Ovary (tissue), 7 donors: ENCODE measurements at regions not wholly inside any gene's neighbourhood (a gene's known extent, or its start where the extent isn't known, plus 50 kb on each side); places are given as distances from the start of the nearest gene placed in this dataset.
"Not testable (repeated sequence)": the region's sequence is repeated elsewhere in the genome, so short reads cannot be mapped to it uniquely, and the experiment has no call there.

Experiments
- DNase-seq, 5 donors: peaks; one replicate each; pipeline ENCODE4 v3.0.0-alpha.2; 2019 to 2020
- H3K27ac ChIP-seq, 2 donors: fragments of 200-600 bp; one replicate each; pipeline versions ENCODE4 v1.5.1 to v1.8.0; 2019 to 2022
- H3K27me3 ChIP-seq: fragments of 200-600 bp; one replicate; pipeline ENCODE4 v1.8.0; 2022
- H3K36me3 ChIP-seq: fragments of 200-600 bp; sonication (generic); one replicate; pipeline ENCODE4 v1.5.1; 2019
- H3K4me1 ChIP-seq: one replicate; pipeline ENCODE4 v1.8.1; 2013; ENCODE audit warnings: mild to moderate bottlenecking, moderate library complexity; ENCODE audit not compliant: insufficient read depth
- H3K4me3 ChIP-seq: fragments of 200-600 bp; sonication (generic); one replicate; pipeline ENCODE4 v1.5.1; 2017
- H3K9me3 ChIP-seq, 2 donors: fragments of 200-600 bp in 1 of 2; sonication (generic) in 1 of 2; one replicate each; pipeline versions ENCODE4 v1.5.1 to v1.8.1; 2013 to 2019; ENCODE audit warnings: mild to moderate bottlenecking in 1 of 2, moderate library complexity in 1 of 2
- EP300 ChIP-seq: sonication (generic); formaldehyde crosslinking; IDR thresholded peaks from one replicate; pipeline ENCODE4 v1.6.1; 2017; ENCODE audit warnings: antibody characterized with exemption
- POLR2A ChIP-seq: fragments of 450-650 bp; IDR thresholded peaks from one replicate; pipeline ENCODE4 v1.6.1; 2017; ENCODE audit warnings: antibody characterized with exemption, mild to moderate bottlenecking, moderate library complexity
- WGBS, 3 donors: extraction: QIAGEN DNeasy Blood & Tissue Kit in 1 of 3; methylation state at CpG; one replicate each; pipeline versions ENCODE4 v1.1.5 to v1.1.7; 2013 to 2017; 5-methylcytosine and 5-hydroxymethylcytosine counted together
- intact Hi-C, 4 donors: fragments of 100-400 bp; cut with DNase I; formaldehyde crosslinking; loops; one replicate each; pipeline versions ENCODE4 v1.11.0 to v1.15.1; 2022 to 2023
- TF ChIP-seq, protein P1 (sequence below), 3 donors: fragments of 450-650 bp in 2 of 3; fragments of 200-600 bp in 1 of 3; IDR thresholded peaks; one replicate each; pipeline versions ENCODE4 v1.5.1 to v1.8.0; 2016 to 2022; ENCODE audit warnings: antibody characterized with exemption in 3 of 3, mild to moderate bottlenecking in 1 of 3
- donor health status: DM: no; HTN: no; CAD: no; lungs with moderate emphysema.
- donor health status: DM: no; HTN: no; CAD: no.
- donor health status: Bipolar disorder and iron deficiency.
- donor health status: DM: no; HTN: no; CAD: no.
- donor health status: DM: yes; HTN: yes; CAD: no.

DNA sequence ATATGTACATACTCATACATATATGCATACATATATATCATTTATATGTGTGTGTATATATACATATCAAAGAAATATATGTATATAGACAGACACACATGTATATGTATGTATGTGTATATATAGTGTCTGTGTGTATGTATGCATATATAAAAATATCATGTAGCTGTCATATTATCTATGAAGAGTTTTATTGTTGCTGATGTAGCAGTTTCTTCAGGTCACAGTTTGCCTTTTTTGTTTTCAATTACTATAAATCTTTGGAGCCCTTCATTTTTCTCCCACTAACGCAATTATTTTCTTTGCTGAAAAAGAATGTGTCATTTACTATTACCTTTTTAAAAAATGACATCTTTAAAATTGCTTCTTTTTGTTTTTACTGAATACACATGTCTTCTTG is 904.5 kb downstream of the PLA2G4A start:
- TF ChIP-seq EP300 (no peak), POLR2A (no peak)
- TF ChIP-seq, protein P1, sequence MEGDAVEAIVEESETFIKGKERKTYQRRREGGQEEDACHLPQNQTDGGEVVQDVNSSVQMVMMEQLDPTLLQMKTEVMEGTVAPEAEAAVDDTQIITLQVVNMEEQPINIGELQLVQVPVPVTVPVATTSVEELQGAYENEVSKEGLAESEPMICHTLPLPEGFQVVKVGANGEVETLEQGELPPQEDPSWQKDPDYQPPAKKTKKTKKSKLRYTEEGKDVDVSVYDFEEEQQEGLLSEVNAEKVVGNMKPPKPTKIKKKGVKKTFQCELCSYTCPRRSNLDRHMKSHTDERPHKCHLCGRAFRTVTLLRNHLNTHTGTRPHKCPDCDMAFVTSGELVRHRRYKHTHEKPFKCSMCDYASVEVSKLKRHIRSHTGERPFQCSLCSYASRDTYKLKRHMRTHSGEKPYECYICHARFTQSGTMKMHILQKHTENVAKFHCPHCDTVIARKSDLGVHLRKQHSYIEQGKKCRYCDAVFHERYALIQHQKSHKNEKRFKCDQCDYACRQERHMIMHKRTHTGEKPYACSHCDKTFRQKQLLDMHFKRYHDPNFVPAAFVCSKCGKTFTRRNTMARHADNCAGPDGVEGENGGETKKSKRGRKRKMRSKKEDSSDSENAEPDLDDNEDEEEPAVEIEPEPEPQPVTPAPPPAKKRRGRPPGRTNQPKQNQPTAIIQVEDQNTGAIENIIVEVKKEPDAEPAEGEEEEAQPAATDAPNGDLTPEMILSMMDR (IDR thresholded peaks at IDR 0.05) = no peak
- no peaks in the 10 kb centered on the region for H3K36me3 ChIP-seq
- H3K27me3 ChIP-seq = no peaks in the 10 kb centered on the region
- no peak overlapping the region for H3K4me3 ChIP-seq
- DNase-seq = no peak
- no peaks in the 10 kb centered on the region for H3K9me3 ChIP-seq
- WGBS, 3 donors = 77 to 88% (median 78%) methylated on average over 1 of the region's 1 CpG
- no peak overlapping the region for H3K27ac ChIP-seq
- H3K4me1 ChIP-seq = no peaks in the 10 kb centered on the region
- intact Hi-C loops = no loop called here

DNA sequence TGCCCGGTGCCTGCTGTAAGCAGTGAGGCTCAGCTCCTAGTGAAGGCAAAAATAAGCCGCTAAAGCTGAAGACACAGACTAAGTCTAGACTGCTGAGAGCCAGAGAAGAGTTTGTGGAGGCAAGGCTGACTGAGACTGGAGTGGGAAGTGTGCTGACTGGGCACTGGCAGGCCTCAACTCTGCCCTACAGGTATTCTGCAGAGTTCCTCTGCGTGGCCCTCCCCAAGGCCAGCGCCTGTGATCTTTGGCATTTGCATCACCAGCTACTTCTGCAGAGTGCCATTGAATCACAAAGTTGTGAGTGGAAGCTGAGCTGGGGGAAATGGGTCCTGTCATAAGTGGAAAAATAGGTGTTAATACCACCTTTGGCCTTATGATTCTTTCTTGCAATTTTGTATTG is 905.7 kb downstream of the PLA2G4A start:
- Histone ChIP-seq H3K27ac (no peak overlapping the region), H3K36me3 (no peaks in the 10 kb centered on the region), H3K9me3 (no peaks in the 10 kb centered on the region), H3K4me1 (no peaks in the 10 kb centered on the region), H3K27me3 (no peaks in the 10 kb centered on the region), H3K4me3 (no peak overlapping the region)
- no peak for TF ChIP-seq POLR2A
- TF ChIP-seq, protein P1 (IDR thresholded peaks at IDR 0.05) = no peak
- TF ChIP-seq EP300 = no peak
- WGBS, 3 donors = 92 to 96% (median 95%) methylated on average over 4 of the region's 4 CpGs
- intact Hi-C loops = no loop called here
- DNase-seq = no peak

DNA sequence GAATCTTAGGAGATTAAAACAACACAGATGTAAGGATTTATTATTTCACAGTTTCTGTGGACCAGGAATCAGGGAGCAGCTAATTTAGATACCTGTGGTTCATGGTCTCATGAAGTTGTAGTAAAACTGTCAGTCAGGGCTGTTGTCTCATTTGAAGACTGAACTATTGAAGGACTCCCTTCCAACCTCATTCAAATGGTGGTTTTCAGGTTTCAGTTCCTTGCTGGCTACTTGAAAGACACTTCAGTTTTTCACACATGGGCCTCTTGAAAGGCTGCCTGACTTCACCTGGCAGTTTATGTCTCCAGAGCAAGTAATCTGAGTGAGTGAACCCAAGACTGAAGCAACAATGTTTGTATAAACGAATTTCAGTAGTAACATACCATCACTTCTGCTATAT is 915.9 kb downstream of the PLA2G4A start:
- WGBS, 3 donors = 68 to 78% (median 75%) methylated on average over 1 of the region's 1 CpG
- Histone ChIP-seq H3K4me3 (no peak overlapping the region), H3K9me3 (no peaks in the 10 kb centered on the region), H3K27ac (no peak overlapping the region), H3K4me1 (no peaks in the 10 kb centered on the region), H3K36me3 (no peaks in the 10 kb centered on the region), H3K27me3 (no peaks in the 10 kb centered on the region)
- TF ChIP-seq, protein P1 (IDR thresholded peaks at IDR 0.05) = no peak
- TF ChIP-seq POLR2A = no peak
- TF ChIP-seq EP300 = no peak
- no peak for DNase-seq
- intact Hi-C loops = no loop called here

DNA sequence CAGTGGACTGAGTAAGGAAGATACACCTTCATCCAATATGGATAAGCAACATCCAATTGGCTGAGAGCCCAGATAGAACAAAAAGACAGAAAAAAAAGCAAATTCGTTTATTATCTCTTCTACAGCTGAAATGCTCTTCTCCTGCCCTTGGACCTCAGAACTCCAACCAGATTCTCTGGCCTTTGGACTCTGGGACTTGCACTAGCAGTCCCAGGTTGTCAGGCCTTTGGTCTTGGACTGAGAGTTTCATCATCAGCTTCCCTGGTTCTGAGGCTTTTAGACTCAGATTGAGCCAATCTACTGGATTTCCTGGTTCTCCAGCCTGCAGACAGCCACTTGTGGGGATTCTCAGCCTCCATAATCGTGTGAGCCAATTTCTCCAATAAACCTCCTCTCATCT is 926.8 kb downstream of the PLA2G4A start:
- Histone ChIP-seq H3K4me3 (no peak overlapping the region), H3K9me3 (no peaks in the 10 kb centered on the region), H3K36me3 (no peaks in the 10 kb centered on the region), H3K27me3 (no peaks in the 10 kb centered on the region), H3K27ac (no peak overlapping the region), H3K4me1 (no peaks in the 10 kb centered on the region)
- no peak for DNase-seq
- intact Hi-C loops = no loop called here
- TF ChIP-seq POLR2A = no peak
- TF ChIP-seq, protein P1 (IDR thresholded peaks at IDR 0.05) = no peak
- no peak for TF ChIP-seq EP300
- WGBS, 3 donors = 47 to 62% (median 49%) methylated on average over 2 of the region's 2 CpGs

DNA sequence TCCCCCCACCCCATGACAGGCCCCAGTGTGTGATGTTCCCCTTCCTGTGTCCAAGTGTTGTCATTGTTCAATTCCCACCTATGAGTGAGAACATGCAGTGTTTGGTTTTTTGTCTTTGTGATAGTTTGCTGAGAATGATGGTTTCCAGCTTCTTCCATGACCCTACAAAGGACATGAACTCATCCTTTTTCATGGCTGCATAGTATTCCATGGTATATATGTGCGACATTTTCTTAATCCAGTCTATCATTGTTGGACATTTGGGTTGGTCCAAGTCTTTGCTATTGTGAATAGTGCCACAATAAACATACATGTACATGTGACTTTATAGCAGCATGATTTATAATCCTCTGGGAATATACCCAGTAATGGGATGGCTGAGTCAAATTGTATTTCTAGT is 927.9 kb downstream of the PLA2G4A start:
- intact Hi-C loops, DNase-seq, H3K27ac ChIP-seq, H3K4me3 ChIP-seq, H3K9me3 ChIP-seq, H3K27me3 ChIP-seq, H3K36me3 ChIP-seq, H3K4me1 ChIP-seq: not testable (repeated sequence)
- WGBS, 3 donors = 94 to 100% (median 100%) methylated on average over 1 of the region's 1 CpG
